GM19468 (cell line): ENCODE measurements at regions not wholly inside any gene's neighbourhood (a gene's known extent, or its start where the extent isn't known, plus 50 kb on each side); places are given as distances from the start of the nearest gene placed in this dataset.

Experiments used
- ATAC-seq: cut with Tn5 transposase; IDR thresholded peaks from one replicate; pipeline ENCODE4 v1.9.1; 2021; ENCODE audit warnings: mild to moderate bottlenecking, moderate library complexity, moderate number of reproducible peaks; ENCODE audit not compliant: unreplicated experiment; ENCODE audit errors: extremely low read depth

- ATAC-seq: no peak
Measured at GRCh38 chr17:12514596-12514995, 151.1 kb upstream of the MYOCD start.

- no peak for ATAC-seq
Measured at GRCh38 chr17:12519956-12520594, 145.6 kb upstream of the MYOCD start.

GRCh38 chr17:12521416-12521815, 144.3 kb upstream of the MYOCD start:
- no peak for ATAC-seq

- ATAC-seq: no peak
Measured at GRCh38 chr17:12522336-12522735, 143.4 kb upstream of the MYOCD start.

DNA sequence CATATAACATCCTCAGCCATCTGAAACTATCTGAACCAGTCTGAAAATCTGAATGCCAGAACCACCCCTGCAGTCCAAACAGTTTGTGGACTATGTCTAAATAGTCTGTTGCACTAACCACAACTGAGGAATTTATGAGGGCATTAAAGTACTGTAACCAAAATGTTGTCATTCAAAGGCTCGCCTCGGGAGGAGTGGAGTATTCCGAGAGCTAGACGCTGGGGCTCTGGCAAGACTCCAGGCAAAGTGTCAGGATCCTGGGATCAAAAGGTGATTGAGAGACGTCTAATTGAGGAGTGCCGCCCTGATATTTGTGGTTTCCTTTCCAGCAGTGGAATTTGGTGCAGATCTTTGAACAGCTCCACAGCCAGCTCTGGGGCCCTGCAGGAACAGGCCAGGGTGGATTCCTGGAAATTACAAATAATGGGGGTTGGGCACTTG, 142.9 kb upstream of the MYOCD start:
- ATAC-seq: no peak

DNA sequence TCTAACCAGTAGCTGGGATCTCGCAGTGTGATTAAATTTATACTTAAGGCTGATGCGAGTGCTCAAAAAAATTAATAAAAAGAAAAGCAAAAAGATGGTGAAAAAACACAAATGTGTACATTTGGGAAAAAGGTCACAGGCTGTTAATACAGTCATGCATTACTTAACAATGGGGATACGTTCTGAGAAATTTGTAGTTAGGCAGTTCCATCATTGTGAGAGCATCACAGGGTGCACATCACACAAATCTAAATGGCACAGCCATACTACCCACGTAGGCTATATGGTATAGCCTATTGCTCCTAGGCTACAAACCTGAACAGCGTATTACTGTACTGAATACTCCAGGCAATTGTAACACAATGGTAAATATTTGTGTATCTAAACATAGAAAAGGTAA, 142.4 kb upstream of the MYOCD start:
- no peak for ATAC-seq

DNA sequence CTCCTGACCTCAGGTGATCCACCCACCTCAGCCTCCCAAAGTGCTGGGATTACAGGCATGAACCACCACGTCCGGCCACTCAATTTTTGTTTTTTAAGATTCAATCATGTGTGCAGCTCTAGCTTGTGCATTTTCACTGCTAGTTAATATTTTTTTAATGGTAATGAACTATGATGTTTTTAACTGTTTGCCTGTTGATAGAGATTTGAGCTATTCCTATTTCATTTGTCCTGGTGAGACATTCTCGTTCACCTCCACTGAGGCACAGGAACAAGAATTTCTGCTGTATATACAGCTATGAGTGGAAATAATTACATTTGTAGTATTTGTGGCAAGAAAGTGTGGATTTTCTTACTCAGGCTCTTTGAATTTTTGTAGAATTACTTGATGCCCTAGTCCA, 137.7 kb upstream of the MYOCD start:
- no peak for ATAC-seq

DNA sequence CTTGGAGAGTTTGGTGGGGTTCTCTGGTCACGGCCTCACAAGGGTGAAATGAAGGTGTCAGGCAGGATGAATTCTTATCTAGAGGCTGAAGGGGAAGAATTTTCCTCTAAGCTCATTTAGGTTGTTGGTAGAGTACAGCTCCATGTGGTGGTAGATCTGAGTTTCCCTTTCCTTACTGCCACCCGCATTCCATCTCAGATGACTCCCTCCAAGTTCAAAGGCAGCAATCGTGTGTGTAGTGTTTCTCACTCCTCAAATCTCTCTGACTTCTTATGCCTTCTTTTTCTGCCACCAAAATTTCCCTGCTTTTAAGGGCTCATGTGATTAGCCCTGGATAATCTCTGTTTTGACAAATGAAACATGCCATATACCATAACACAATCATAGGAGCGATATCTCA, 135.5 kb upstream of the MYOCD start:
- ATAC-seq: no peak

GRCh38 chr17:12536021-12536420, 129.7 kb upstream of the MYOCD start:
- ATAC-seq: no peak

- no peak for ATAC-seq
Measured at GRCh38 chr17:12536472-12536871, 129.2 kb upstream of the MYOCD start.

GRCh38 chr17:12537436-12537835, 128.3 kb upstream of the MYOCD start:
- ATAC-seq: no peak

DNA sequence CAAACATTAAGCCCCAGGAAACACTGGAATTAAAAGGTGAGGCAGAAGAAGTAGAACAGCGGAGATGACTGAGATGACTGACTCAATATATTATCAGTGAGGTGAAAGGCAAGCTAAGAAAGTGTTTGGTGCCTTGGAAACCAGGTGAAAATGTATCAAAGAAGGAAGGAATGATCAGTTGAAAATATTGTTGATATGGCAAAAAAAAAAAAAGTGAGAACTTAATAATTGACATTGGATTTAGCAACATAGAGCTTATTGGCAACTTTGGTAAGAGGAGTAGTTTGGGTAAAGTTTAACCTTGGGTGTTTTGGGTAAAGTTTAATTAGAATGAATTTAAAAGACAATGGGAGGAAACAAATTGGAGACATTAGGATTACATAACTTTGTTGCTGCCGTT, 127.7 kb upstream of the MYOCD start:
- ATAC-seq: no peak

- ATAC-seq: no peak
Measured at GRCh38 chr17:12545877-12546513, 119.7 kb upstream of the MYOCD start.

- ATAC-seq: no peak
Measured at GRCh38 chr17:12546983-12547382, 118.7 kb upstream of the MYOCD start.

- ATAC-seq: no peak
Measured at GRCh38 chr17:12547831-12548230, 117.9 kb upstream of the MYOCD start.

DNA sequence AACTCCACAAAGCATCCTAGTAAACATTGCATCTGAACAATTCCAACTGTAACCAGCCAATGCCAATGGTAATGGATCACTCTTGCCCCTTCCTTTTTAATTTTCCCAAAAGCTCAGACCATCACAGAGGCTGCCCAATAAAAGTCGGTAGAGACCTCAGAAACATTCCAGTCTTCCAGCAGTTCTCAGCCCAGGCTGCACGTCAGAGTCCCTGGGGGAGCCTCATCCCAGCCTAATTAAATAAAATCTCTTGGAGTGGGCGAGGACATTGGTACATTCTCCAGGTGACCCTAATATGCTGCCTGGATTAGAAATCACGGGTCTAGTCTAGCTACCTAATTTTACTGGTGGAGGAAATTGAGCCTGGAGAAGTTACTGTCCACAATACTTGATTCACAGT, 117.1 kb upstream of the MYOCD start:
- no peak for ATAC-seq

DNA sequence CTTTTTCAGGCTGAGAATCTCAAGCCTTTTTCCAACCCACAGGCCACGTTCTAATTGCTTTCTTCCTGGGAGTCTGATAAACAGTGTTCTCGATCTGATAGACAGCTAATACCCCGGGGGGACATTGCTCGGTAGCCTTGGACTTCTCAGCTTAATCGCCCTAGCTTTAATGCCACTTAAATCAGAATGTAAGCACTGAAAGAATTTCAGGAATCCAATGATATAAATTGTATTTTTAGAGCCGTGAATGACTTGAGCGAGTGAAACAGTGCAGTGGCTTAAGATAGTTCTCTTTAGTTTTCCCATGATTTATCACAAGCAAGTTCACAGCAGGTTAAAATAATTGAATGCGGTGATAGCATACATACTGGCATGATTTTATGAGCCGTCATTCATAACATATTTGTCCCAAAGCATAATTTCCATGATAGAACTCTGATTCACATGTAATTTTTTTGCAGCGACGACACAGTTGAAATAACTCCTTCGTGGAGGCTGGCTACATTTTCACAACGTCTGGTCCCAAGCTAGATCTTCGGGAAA, 116.1 kb upstream of the MYOCD start:
- ATAC-seq: no peak

DNA sequence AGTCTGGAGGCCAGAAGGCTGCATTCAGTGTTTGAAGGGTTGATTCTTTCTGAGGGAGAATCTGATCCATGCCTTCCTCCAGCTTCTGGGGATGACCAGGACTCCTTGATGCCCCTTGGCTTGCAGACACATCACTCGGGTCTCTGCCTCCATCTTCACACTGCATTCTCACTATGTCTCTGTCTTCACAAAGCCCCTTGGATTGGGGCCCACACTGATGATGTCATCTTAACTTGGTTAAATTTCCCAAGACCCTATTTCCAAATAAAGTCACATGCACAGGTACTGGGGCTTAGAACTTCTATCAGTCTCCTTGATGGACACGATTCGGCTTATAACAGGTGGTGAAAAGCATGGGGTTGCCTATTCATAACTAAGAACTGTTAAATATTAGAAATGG, 112.1 kb upstream of the MYOCD start:
- ATAC-seq: no peak

GRCh38 chr17:12554251-12554650, 111.4 kb upstream of the MYOCD start:
- ATAC-seq: no peak

DNA sequence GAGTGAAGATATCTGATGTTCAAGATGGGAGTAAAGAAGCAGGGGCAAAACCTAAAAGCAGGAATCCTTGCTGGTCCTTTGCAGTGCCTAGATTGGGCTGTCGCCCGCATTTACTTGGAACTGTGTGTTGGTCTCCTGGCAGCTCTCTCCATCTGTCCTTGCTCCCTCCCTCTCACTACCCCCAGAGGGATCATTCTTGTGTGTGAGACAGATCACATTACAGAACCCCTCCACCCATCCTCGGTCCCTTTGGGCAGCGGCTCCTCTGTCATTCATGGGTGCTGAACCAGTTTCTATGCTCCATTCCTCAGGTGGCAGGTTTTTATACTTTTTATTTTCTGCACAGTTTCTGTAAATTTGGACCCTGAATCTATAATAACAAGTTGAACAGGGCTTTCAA, 99.4 kb upstream of the MYOCD start:
- no peak for ATAC-seq

DNA sequence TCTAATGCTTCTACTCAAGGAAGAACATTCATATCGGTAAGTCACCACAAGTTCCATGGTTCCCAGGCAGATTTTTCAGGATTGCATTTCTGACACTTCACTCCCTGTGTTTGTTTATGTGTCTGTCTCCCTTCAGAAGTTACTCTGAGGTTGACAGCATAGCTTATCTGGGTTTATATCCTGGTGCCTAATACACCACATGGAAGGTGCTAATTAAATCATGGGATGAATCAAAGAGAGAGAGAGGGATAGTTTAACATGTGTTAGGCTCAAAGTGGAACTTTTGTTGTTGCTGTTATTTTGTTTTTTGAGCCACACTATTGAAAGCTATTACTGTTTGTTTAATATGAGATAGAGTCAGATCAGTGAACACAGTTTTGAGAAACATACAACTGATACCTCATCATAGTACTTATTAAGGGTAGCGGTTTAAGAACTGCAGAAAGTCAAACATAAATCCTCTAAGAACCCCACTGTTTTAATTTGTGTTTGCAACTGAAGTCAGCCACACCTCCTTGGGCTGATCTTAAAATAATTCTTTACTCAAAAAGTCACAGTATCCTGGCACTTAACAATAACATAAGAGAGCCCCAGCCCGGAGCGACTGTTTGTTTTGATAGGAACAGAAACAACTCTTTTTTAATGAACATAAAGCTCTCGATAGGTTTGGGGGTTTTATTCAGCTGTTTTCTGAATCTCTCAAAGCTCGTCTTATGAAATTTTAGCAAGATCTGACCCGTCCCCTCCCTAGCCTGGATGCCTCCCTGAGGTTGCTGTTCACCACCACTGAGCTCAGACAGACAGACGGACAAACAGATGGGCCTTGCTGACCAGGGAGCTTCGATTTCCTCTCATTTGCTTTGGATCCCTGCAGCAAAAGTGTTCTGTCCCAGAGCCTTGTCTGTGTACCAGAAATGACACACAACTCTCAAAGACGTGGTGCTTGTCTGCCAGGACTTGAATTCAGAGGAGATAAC, 98.3 kb upstream of the MYOCD start:
- ATAC-seq: no peak
